Smooth muscle cell (in vitro differentiated cells): ENCODE measurements at regions not wholly inside any gene's neighbourhood (a gene's known extent, or its start where the extent isn't known, plus 50 kb on each side); places are given as distances from the start of the nearest gene placed in this dataset.
"Not testable (repeated sequence)": the region's sequence is repeated elsewhere in the genome, so short reads cannot be mapped to it uniquely, and the experiment has no call there.

Source experiments
- DNase-seq: peaks from one replicate; lab custom pipeline; 2025; ENCODE audit not compliant: unreplicated experiment; lab: John Stamatoyannopoulos, UW
- H2AFZ ChIP-seq: fragments of 200-600 bp; sonication (generic); 2 replicates; pipeline ENCODE4 v1.6.0; 2016; ENCODE audit warnings: antibody characterized with exemption, low read depth, mild to moderate bottlenecking
- H3F3A ChIP-seq: fragments of 200-600 bp; sonication (generic); 2 replicates; pipeline ENCODE4 v1.6.0; 2017; ENCODE audit warnings: antibody characterized with exemption, low read depth
- H3K27ac ChIP-seq: fragments of 200-600 bp; sonication (generic); 2 replicates; pipeline ENCODE4 v1.5.1; 2016; ENCODE audit warnings: low read depth, mild to moderate bottlenecking
- H3K27me3 ChIP-seq: fragments of 200-600 bp; sonication (generic); 2 replicates; pipeline ENCODE4 v1.6.1; 2016; ENCODE audit warnings: low read depth, mild to moderate bottlenecking
- H3K36me3 ChIP-seq: fragments of 200-600 bp; sonication (generic); 2 replicates; pipeline ENCODE4 v1.5.1; 2016; ENCODE audit warnings: low read depth
- H3K4me1 ChIP-seq: fragments of 200-600 bp; sonication (generic); 2 replicates; pipeline ENCODE4 v1.5.1; 2016; ENCODE audit warnings: low read depth
- H3K4me2 ChIP-seq: fragments of 200-600 bp; sonication (generic); 2 replicates; pipeline ENCODE4 v1.6.0; 2016; ENCODE audit warnings: mild to moderate bottlenecking
- H3K4me3 ChIP-seq: fragments of 200-600 bp; sonication (generic); 2 replicates; pipeline ENCODE4 v1.5.1; 2016; ENCODE audit warnings: mild to moderate bottlenecking
- H3K79me2 ChIP-seq: fragments of 200-600 bp; sonication (generic); 2 replicates; pipeline ENCODE4 v1.6.0; 2016; ENCODE audit warnings: low read depth, mild to moderate bottlenecking
- H3K9ac ChIP-seq: fragments of 200-600 bp; sonication (generic); 2 replicates; pipeline ENCODE4 v1.6.0; 2016; ENCODE audit warnings: low read depth
- H3K9me3 ChIP-seq: fragments of 200-600 bp; sonication (generic); replicated peaks from 2 replicates; pipeline ENCODE4 v1.5.1; 2016; ENCODE audit warnings: low read depth
- H4K20me1 ChIP-seq: fragments of 200-600 bp; sonication (generic); 2 replicates; pipeline ENCODE4 v1.6.0; 2016; ENCODE audit warnings: low read depth
- WGBS: methylation state at CpG from one replicate; pipeline ENCODE4 v1.1.7; 2016; ENCODE audit warnings: low lambda C conversion rate; 5-methylcytosine and 5-hydroxymethylcytosine counted together
- TF ChIP-seq, protein P1 (sequence below): fragments of 200-600 bp; sonication (generic); IDR thresholded peaks from 2 replicates; pipeline ENCODE4 v1.5.1; 2017; ENCODE audit warnings: borderline replicate concordance, mild to moderate bottlenecking, antibody characterized with exemption; ENCODE audit not compliant: insufficient read depth, poor library complexity, severe bottlenecking

DNA sequence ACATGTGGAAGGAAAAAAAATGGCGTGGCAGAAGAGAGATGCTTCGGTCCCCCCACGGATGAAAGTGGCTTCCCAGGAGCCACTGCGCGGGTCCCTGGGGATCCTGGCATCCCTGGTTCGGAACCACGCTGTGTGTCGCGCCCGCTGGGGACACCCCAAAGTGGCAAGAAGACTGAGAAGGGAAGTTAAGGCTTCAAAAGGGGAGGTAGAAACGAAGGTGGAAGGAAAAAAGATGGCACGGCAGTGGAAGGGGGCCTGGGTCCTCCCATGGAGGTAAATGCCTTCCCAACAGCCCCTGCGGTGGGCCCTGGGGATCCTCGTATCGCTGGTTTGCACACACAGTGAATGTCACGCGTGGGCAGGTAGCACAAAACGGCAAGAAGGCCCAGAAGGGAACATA is 281.7 kb downstream of the ALG10 start:
- TF ChIP-seq, protein P1, sequence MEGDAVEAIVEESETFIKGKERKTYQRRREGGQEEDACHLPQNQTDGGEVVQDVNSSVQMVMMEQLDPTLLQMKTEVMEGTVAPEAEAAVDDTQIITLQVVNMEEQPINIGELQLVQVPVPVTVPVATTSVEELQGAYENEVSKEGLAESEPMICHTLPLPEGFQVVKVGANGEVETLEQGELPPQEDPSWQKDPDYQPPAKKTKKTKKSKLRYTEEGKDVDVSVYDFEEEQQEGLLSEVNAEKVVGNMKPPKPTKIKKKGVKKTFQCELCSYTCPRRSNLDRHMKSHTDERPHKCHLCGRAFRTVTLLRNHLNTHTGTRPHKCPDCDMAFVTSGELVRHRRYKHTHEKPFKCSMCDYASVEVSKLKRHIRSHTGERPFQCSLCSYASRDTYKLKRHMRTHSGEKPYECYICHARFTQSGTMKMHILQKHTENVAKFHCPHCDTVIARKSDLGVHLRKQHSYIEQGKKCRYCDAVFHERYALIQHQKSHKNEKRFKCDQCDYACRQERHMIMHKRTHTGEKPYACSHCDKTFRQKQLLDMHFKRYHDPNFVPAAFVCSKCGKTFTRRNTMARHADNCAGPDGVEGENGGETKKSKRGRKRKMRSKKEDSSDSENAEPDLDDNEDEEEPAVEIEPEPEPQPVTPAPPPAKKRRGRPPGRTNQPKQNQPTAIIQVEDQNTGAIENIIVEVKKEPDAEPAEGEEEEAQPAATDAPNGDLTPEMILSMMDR, result no peak
- Histone ChIP-seq H3K27ac (no peak overlapping the region), H2AFZ (no peak overlapping the region), H4K20me1 (no peaks in the 10 kb centered on the region), H3K27me3 (no peaks in the 10 kb centered on the region), H3K9ac (no peak overlapping the region), H3K36me3 (no peaks in the 10 kb centered on the region), H3K4me3 (no peak overlapping the region), H3K9me3 (peaks cover 6% of the 10 kb centered on the region), H3K4me2 (no peak overlapping the region), H3K79me2 (no peaks in the 10 kb centered on the region), H3K4me1 (no peaks in the 10 kb centered on the region), H3F3A (no peaks in the 10 kb centered on the region)
- DNase-seq, result no peak
- 79% methylated on average over 18 of the region's 18 CpGs for WGBS

DNA sequence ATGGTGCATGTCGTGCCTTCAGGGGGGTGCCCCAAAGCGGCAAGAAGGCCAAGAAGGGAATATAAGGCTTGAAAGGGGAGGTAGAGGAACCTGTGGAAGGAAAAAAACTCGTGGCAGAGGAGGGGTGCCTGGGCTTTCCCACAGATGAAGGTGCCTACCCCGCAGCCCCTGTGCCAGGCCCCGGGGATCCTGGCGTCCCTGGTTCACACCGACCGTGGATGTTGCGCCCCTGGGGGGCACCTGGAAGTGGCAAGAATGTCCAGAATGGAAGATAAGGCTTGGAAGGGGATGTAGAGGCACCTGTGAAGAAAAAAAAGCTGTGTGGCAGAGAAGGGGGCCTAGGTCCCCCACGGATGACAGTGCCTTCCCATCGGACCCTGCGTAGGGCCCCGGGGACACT is 282.2 kb downstream of the ALG10 start:
- H3K9me3 ChIP-seq, result peaks cover 6% of the 10 kb centered on the region
- H3K4me1 ChIP-seq, result no peaks in the 10 kb centered on the region
- H2AFZ ChIP-seq, result no peak overlapping the region
- TF ChIP-seq, protein P1, result no peak
- H3K4me2 ChIP-seq, result no peak overlapping the region
- no peaks in the 10 kb centered on the region for H3K79me2 ChIP-seq
- no peak for DNase-seq
- H3F3A ChIP-seq, result no peaks in the 10 kb centered on the region
- no peak overlapping the region for H3K27ac ChIP-seq
- WGBS, result 86% methylated on average over 13 of the region's 13 CpGs
- no peaks in the 10 kb centered on the region for H3K27me3 ChIP-seq
- no peak overlapping the region for H3K9ac ChIP-seq
- H4K20me1 ChIP-seq, result no peaks in the 10 kb centered on the region
- no peaks in the 10 kb centered on the region for H3K36me3 ChIP-seq
- no peak overlapping the region for H3K4me3 ChIP-seq

DNA sequence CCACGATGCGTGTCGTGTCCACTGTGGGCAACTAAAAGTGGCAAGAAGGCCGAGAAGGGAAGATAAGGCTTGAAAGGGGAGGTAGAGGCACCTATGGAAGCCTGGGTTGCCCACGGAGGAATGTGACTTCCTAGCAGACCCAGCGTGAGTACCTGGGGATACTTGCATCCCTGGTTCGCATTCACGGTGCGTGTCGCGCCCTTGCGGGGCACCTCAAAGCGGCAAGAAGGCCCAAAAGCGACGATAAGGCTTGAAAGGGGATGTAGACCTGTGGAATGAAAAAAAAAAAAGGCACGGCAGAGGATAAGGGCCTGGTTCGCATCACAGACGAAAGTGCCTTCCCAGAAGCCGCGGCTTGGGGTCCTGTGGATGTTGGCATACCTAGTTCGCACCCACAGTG is 282.9 kb downstream of the ALG10 start:
- Histone ChIP-seq H4K20me1 (no peaks in the 10 kb centered on the region), H3K9me3 (peaks cover 6% of the 10 kb centered on the region), H3K27me3 (no peaks in the 10 kb centered on the region), H3K4me3 (no peak overlapping the region), H3K36me3 (no peaks in the 10 kb centered on the region), H3K4me2 (no peak overlapping the region), H3K27ac (no peak overlapping the region), H2AFZ (no peak overlapping the region), H3K4me1 (no peaks in the 10 kb centered on the region), H3K79me2 (no peaks in the 10 kb centered on the region), H3K9ac (no peak overlapping the region), H3F3A (no peaks in the 10 kb centered on the region)
- WGBS, result 93% methylated on average over 21 of the region's 21 CpGs
- TF ChIP-seq, protein P1, result no peak
- DNase-seq, result no peak

DNA sequence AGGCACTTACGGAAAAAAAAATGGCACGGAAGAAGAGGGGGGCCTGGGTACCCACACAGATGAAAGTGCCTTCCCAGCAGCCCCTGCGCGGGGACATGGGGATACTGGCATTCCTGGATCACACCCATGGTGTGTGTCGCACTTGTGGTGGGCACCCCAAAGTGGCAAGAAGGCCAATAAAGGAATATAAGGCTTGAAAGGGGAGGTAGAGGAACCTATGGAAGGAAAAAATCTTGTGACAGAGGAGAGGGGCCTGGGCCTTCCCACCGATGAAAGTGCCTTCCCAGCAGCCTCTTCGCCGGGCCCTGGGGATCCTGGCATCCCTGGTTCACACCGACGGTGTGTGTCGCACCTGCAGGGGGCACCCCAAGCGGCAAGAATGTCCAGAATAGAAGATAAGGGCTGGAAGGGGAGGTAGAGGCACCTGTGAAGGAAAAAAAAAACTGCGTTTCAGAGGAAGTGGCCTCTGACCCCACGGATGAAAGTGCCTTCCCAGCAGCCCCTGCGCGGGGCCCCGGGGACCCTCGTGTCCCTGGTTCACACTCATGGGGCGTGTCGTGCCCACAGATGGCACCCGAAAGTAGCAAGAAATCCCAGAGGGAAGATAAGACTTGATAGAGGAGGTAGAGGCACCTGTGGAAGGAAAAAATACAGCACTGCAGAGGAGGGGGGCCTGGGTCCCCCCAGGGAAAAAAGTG is 284.0 kb downstream of the ALG10 start:
- H3K4me1 ChIP-seq, result no peaks in the 10 kb centered on the region
- H3F3A ChIP-seq, result no peaks in the 10 kb centered on the region
- 87% methylated on average over 21 of the region's 21 CpGs for WGBS
- no peak for DNase-seq
- H4K20me1 ChIP-seq, result no peaks in the 10 kb centered on the region
- no peak overlapping the region for H3K27ac ChIP-seq
- no peaks in the 10 kb centered on the region for H3K79me2 ChIP-seq
- no peak overlapping the region for H3K4me2 ChIP-seq
- H2AFZ ChIP-seq, result no peak overlapping the region
- peaks cover 6% of the 10 kb centered on the region for H3K9me3 ChIP-seq
- H3K4me3 ChIP-seq, result no peak overlapping the region
- TF ChIP-seq, protein P1, result no peak
- no peak overlapping the region for H3K9ac ChIP-seq
- no peaks in the 10 kb centered on the region for H3K27me3 ChIP-seq
- H3K36me3 ChIP-seq, result no peaks in the 10 kb centered on the region

DNA sequence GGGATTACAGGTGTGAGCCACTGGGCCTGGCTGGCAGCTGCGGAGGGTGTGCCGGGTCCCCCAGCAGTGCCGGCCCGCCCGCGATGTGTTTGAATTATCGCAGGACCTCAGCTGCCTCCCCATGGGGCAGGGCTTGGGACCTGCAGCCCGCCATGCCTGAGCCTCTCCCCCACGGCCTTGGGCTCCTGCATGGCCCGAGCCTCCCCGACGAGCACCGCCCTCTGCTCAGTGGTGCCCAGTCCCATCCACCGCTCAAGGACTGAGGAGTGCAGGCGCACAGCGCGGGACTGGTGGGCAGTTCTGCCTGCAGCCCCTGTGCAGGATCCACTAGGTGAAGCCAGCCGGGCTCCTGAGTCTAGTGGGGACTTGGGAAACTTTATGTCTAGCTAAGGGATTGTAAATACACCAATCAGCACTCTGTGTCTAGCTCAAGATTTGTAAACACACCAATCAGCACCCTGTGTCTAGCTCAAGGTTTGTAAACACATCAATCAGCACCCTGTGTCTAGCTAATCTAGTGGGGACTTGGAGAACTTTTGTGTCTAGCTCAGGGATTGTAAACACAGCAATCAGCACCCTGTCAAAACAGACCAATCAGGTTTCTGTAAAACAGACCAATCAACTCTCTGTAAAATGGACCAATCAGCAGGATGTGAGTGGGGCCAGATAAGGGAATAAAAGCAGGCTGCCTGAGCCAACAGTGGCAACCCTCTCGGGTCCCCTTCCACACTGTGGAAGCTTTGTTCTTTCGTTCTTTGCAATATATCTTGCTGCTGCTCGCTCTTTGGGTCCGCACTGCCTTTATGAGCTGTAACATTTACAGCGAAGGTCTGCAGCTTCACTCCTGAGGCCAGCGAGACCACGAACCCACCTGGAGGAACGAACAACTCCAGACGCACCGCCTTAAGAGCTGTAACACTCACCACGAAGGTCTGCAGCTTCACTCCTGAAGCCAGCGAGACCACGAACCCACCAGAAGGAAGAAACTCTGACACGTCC is 287.8 kb downstream of the ALG10 start:
- not testable (repeated sequence) for H3K4me1 ChIP-seq, H2AFZ ChIP-seq, H3K9me3 ChIP-seq, H3K36me3 ChIP-seq, H3K4me2 ChIP-seq, H4K20me1 ChIP-seq, H3K27ac ChIP-seq, H3F3A ChIP-seq, H3K79me2 ChIP-seq, H3K9ac ChIP-seq, H3K4me3 ChIP-seq, H3K27me3 ChIP-seq, DNase-seq
- 87% methylated on average over 32 of the region's 32 CpGs for WGBS
